ENCODE measurements at regions not wholly inside any gene's neighbourhood (a gene's known extent, or its start where the extent isn't known, plus 50 kb on each side); places are given as distances from the start of the nearest gene placed in this dataset.
"Not testable (repeated sequence)": the region's sequence is repeated elsewhere in the genome, so short reads cannot be mapped to it uniquely, and the experiment has no call there.

- not testable (repeated sequence) for H3K9me3 Mint-ChIP-seq; H3K27ac Mint-ChIP-seq; H3K36me3 Mint-ChIP-seq; H3K4me1 Mint-ChIP-seq (ENCODE audit: low read depth in 2 of 2); DNase-seq (ENCODE audit: low spot score); ATAC-seq; H3K27me3 Mint-ChIP-seq; H3K4me3 Mint-ChIP-seq
These were observed 196.8 kb upstream of the ADAMTS3 start for GRCh38 chr4:72765788-72766187.

- no peaks in the 10 kb centered on the region for H3K27me3 Mint-ChIP-seq
- no peaks in the 10 kb centered on the region for H3K36me3 Mint-ChIP-seq
- no peak overlapping the region for H3K27ac Mint-ChIP-seq
- H3K4me1 Mint-ChIP-seq (ENCODE audit: low read depth in 2 of 2), result no peaks in the 10 kb centered on the region
- peaks cover 6% of the 10 kb centered on the region for H3K9me3 Mint-ChIP-seq
- H3K4me3 Mint-ChIP-seq, result no peak overlapping the region
- DNase-seq (ENCODE audit: low spot score) (no peak), ATAC-seq (no peak)
These were observed 192.5 kb upstream of the ADAMTS3 start for GRCh38 chr4:72761368-72762038.

GRCh38 chr4:72753414-72753813 lies 184.4 kb upstream of the ADAMTS3 start:
- Mint-ChIP-seq H3K9me3 (peaks cover 35% of the 10 kb centered on the region), H3K36me3 (peaks cover 19% of the 10 kb centered on the region)
- not testable (repeated sequence) for H3K4me1 Mint-ChIP-seq (ENCODE audit: low read depth in 2 of 2); H3K4me3 Mint-ChIP-seq; DNase-seq (ENCODE audit: low spot score); H3K27ac Mint-ChIP-seq; ATAC-seq; H3K27me3 Mint-ChIP-seq

- no peak for ATAC-seq
- no peak overlapping the region for H3K27ac Mint-ChIP-seq
These were observed 175.2 kb upstream of the ADAMTS3 start for GRCh38 chr4:72744103-72744725.

GRCh38 chr4:72743078-72743477 lies 174.1 kb upstream of the ADAMTS3 start:
- no peaks in the 10 kb centered on the region for H3K36me3 Mint-ChIP-seq
- H3K27ac Mint-ChIP-seq, result no peak overlapping the region
- H3K27me3 Mint-ChIP-seq, result no peaks in the 10 kb centered on the region
- no peaks in the 10 kb centered on the region for H3K4me1 Mint-ChIP-seq (ENCODE audit: low read depth in 2 of 2)
- no peak overlapping the region for H3K4me3 Mint-ChIP-seq
- DNase-seq (ENCODE audit: low spot score) (no peak), ATAC-seq (no peak)
- H3K9me3 Mint-ChIP-seq, result peaks cover 9% of the 10 kb centered on the region

More at GRCh38 chr4:72744103-72744725, 175.2 kb upstream of the ADAMTS3 start:
- H3K4me1 Mint-ChIP-seq (ENCODE audit: low read depth in 2 of 2), result no peaks in the 10 kb centered on the region
- H3K27me3 Mint-ChIP-seq, result no peaks in the 10 kb centered on the region
- H3K9me3 Mint-ChIP-seq, result peaks cover 10% of the 10 kb centered on the region
- H3K36me3 Mint-ChIP-seq, result no peaks in the 10 kb centered on the region
- H3K4me3 Mint-ChIP-seq, result no peak overlapping the region
- no peak for DNase-seq (ENCODE audit: low spot score)

- Mint-ChIP-seq H3K4me3 (no peak overlapping the region), H3K4me1 (ENCODE audit: low read depth in 2 of 2) (no peaks in the 10 kb centered on the region), H3K27me3 (no peaks in the 10 kb centered on the region), H3K36me3 (no peaks in the 10 kb centered on the region), H3K27ac (no peak overlapping the region), H3K9me3 (peaks cover 4% of the 10 kb centered on the region)
- ATAC-seq (no peak), DNase-seq (ENCODE audit: low spot score) (no peak)
These were observed 146.3 kb upstream of the ADAMTS3 start for GRCh38 chr4:72715299-72715698.

- DNase-seq (ENCODE audit: low spot score) (no peak), ATAC-seq (no peak)
- no peak overlapping the region for H3K4me3 Mint-ChIP-seq
- no peak overlapping the region for H3K27ac Mint-ChIP-seq
- H3K27me3 Mint-ChIP-seq, result no peaks in the 10 kb centered on the region
- H3K36me3 Mint-ChIP-seq, result no peaks in the 10 kb centered on the region
- peaks cover 4% of the 10 kb centered on the region for H3K9me3 Mint-ChIP-seq
- H3K4me1 Mint-ChIP-seq (ENCODE audit: low read depth in 2 of 2), result no peaks in the 10 kb centered on the region
These were observed 145.7 kb upstream of the ADAMTS3 start for GRCh38 chr4:72714482-72715279.

GRCh38 chr4:72712997-72713396 lies 144.0 kb upstream of the ADAMTS3 start:
- Mint-ChIP-seq H3K9me3 (peaks cover 4% of the 10 kb centered on the region), H3K36me3 (no peaks in the 10 kb centered on the region), H3K27me3 (no peaks in the 10 kb centered on the region), H3K4me3 (no peak overlapping the region), H3K4me1 (ENCODE audit: low read depth in 2 of 2) (no peaks in the 10 kb centered on the region), H3K27ac (no peak overlapping the region)
- DNase-seq (ENCODE audit: low spot score) (no peak), ATAC-seq (no peak)

- ATAC-seq (no peak), DNase-seq (ENCODE audit: low spot score) (no peak)
- Mint-ChIP-seq H3K4me3 (no peak overlapping the region), H3K27me3 (no peaks in the 10 kb centered on the region), H3K9me3 (peaks cover 4% of the 10 kb centered on the region), H3K27ac (no peak overlapping the region), H3K36me3 (no peaks in the 10 kb centered on the region), H3K4me1 (ENCODE audit: low read depth in 2 of 2) (no peaks in the 10 kb centered on the region)
These were observed 140.5 kb upstream of the ADAMTS3 start for GRCh38 chr4:72709475-72709874.

- H3K36me3 Mint-ChIP-seq, result no peaks in the 10 kb centered on the region
- peaks cover 0 to 7% of the 10 kb centered on the region in 2 donors for H3K27me3 Mint-ChIP-seq
- DNase-seq (ENCODE audit: low spot score) (no peak), ATAC-seq (no peak)
- H3K27ac Mint-ChIP-seq, result no peak overlapping the region
- H3K9me3 Mint-ChIP-seq, result peaks cover under 1% of the 10 kb centered on the region
- peaks cover 0 to 4% of the 10 kb centered on the region in 2 donors for H3K4me1 Mint-ChIP-seq (ENCODE audit: low read depth in 2 of 2)
- H3K4me3 Mint-ChIP-seq, result no peak overlapping the region
These were observed 137.7 kb upstream of the ADAMTS3 start for GRCh38 chr4:72706684-72707083.

GRCh38 chr4:72704925-72705640 lies 136.1 kb upstream of the ADAMTS3 start:
- not testable (repeated sequence) for H3K9me3 Mint-ChIP-seq; H3K4me1 Mint-ChIP-seq (ENCODE audit: low read depth in 2 of 2); H3K27ac Mint-ChIP-seq; ATAC-seq; H3K27me3 Mint-ChIP-seq; H3K4me3 Mint-ChIP-seq; DNase-seq (ENCODE audit: low spot score); H3K36me3 Mint-ChIP-seq

GRCh38 chr4:72702948-72703347 lies 133.9 kb upstream of the ADAMTS3 start:
- Mint-ChIP-seq H3K27me3 (peaks cover 0 to 7% of the 10 kb centered on the region in 2 donors), H3K4me1 (ENCODE audit: low read depth in 2 of 2) (peaks cover 0 to 4% of the 10 kb centered on the region in 2 donors), H3K4me3 (no peak overlapping the region), H3K27ac (no peak overlapping the region), H3K36me3 (no peaks in the 10 kb centered on the region), H3K9me3 (no peaks in the 10 kb centered on the region)
- DNase-seq (ENCODE audit: low spot score), result no peak
- ATAC-seq, result no peak

GRCh38 chr4:72701987-72702819 lies 133.2 kb upstream of the ADAMTS3 start:
- H3K4me1 Mint-ChIP-seq (ENCODE audit: low read depth in 2 of 2), result peaks cover 0 to 4% of the 10 kb centered on the region in 2 donors
- H3K9me3 Mint-ChIP-seq, result no peaks in the 10 kb centered on the region
- H3K36me3 Mint-ChIP-seq, result no peaks in the 10 kb centered on the region
- DNase-seq (ENCODE audit: low spot score), result no peak
- peaks cover 0 to 7% of the 10 kb centered on the region in 2 donors for H3K27me3 Mint-ChIP-seq
- ATAC-seq, result no peak
- H3K27ac Mint-ChIP-seq, result no peak overlapping the region
- H3K4me3 Mint-ChIP-seq, result peak overlapping the region; percentile 57

Measured in natural killer cell treated with Interleukin-12 subunit alpha and Interleukin-12 subunit beta and Interleukin-15 and Interleukin-18, amount 100 ng/mL, for 72 hours (primary cell).